ENCODE measurements at regions not wholly inside any gene's neighbourhood (a gene's known extent, or its start where the extent isn't known, plus 50 kb on each side); places are given as distances from the start of the nearest gene placed in this dataset.
"Not testable (repeated sequence)": the region's sequence is repeated elsewhere in the genome, so short reads cannot be mapped to it uniquely, and the experiment has no call there.

- H3K9me3 ChIP-seq (ENCODE audit: control insufficient read depth in 2 of 2, low read length in 2 of 2) = no peaks in the 10 kb centered on the region
- H3K27ac ChIP-seq (ENCODE audit: low read length) = no peak overlapping the region
- H3K27me3 ChIP-seq (ENCODE audit: control insufficient read depth in 1 of 2, insufficient read depth in 2 of 2, low read length in 2 of 2) = no peaks in the 10 kb centered on the region
- H3K36me3 ChIP-seq (ENCODE audit: control insufficient read depth in 2 of 2, insufficient read depth in 2 of 2, low read length in 2 of 2) = no peaks in the 10 kb centered on the region
- no peak overlapping the region for H3K9ac ChIP-seq (ENCODE audit: low read length in 2 of 2)
- H3K4me1 ChIP-seq (ENCODE audit: control insufficient read depth, insufficient read depth, low read length) = no peaks in the 10 kb centered on the region
- H3K4me3 ChIP-seq (ENCODE audit: low read length in 2 of 2) = no peak overlapping the region
Observed at GRCh38 chr4:154030746-154031145, 241.9 kb upstream of the SFRP2 start.

- Histone ChIP-seq H3K9me3 (ENCODE audit: control insufficient read depth in 2 of 2, low read length in 2 of 2) (no peaks in the 10 kb centered on the region), H3K27me3 (ENCODE audit: control insufficient read depth in 1 of 2, insufficient read depth in 2 of 2, low read length in 2 of 2) (no peaks in the 10 kb centered on the region), H3K36me3 (ENCODE audit: control insufficient read depth in 2 of 2, insufficient read depth in 2 of 2, low read length in 2 of 2) (no peaks in the 10 kb centered on the region), H3K4me1 (ENCODE audit: control insufficient read depth, insufficient read depth, low read length) (no peaks in the 10 kb centered on the region), H3K4me3 (ENCODE audit: low read length in 2 of 2) (no peak overlapping the region), H3K9ac (ENCODE audit: low read length in 2 of 2) (no peak overlapping the region), H3K27ac (ENCODE audit: low read length) (no peak overlapping the region)
Observed at GRCh38 chr4:154030152-154030551, 241.3 kb upstream of the SFRP2 start.

- Histone ChIP-seq H3K27me3 (ENCODE audit: control insufficient read depth in 1 of 2, insufficient read depth in 2 of 2, low read length in 2 of 2) (no peaks in the 10 kb centered on the region), H3K27ac (ENCODE audit: low read length) (no peak overlapping the region), H3K4me1 (ENCODE audit: control insufficient read depth, insufficient read depth, low read length) (no peaks in the 10 kb centered on the region), H3K9ac (ENCODE audit: low read length in 2 of 2) (no peak overlapping the region), H3K4me3 (ENCODE audit: low read length in 2 of 2) (no peak overlapping the region), H3K9me3 (ENCODE audit: control insufficient read depth in 2 of 2, low read length in 2 of 2) (no peaks in the 10 kb centered on the region), H3K36me3 (ENCODE audit: control insufficient read depth in 2 of 2, insufficient read depth in 2 of 2, low read length in 2 of 2) (no peaks in the 10 kb centered on the region)
Observed at GRCh38 chr4:154029171-154029570, 240.3 kb upstream of the SFRP2 start.

- Histone ChIP-seq H3K4me3 (ENCODE audit: low read length in 2 of 2) (no peak overlapping the region), H3K9ac (ENCODE audit: low read length in 2 of 2) (no peak overlapping the region), H3K27ac (ENCODE audit: low read length) (no peak overlapping the region), H3K27me3 (ENCODE audit: control insufficient read depth in 1 of 2, insufficient read depth in 2 of 2, low read length in 2 of 2) (no peaks in the 10 kb centered on the region), H3K9me3 (ENCODE audit: control insufficient read depth in 2 of 2, low read length in 2 of 2) (no peaks in the 10 kb centered on the region), H3K36me3 (ENCODE audit: control insufficient read depth in 2 of 2, insufficient read depth in 2 of 2, low read length in 2 of 2) (no peaks in the 10 kb centered on the region), H3K4me1 (ENCODE audit: control insufficient read depth, insufficient read depth, low read length) (no peaks in the 10 kb centered on the region)
Observed at GRCh38 chr4:154025110-154025509, 236.2 kb upstream of the SFRP2 start.

GRCh38 chr4:154024097-154024694 lies 235.3 kb upstream of the SFRP2 start:
- Histone ChIP-seq H3K27me3 (ENCODE audit: control insufficient read depth in 1 of 2, insufficient read depth in 2 of 2, low read length in 2 of 2) (no peaks in the 10 kb centered on the region), H3K4me3 (ENCODE audit: low read length in 2 of 2) (no peak overlapping the region), H3K9me3 (ENCODE audit: control insufficient read depth in 2 of 2, low read length in 2 of 2) (no peaks in the 10 kb centered on the region), H3K9ac (ENCODE audit: low read length in 2 of 2) (no peak overlapping the region), H3K36me3 (ENCODE audit: control insufficient read depth in 2 of 2, insufficient read depth in 2 of 2, low read length in 2 of 2) (no peaks in the 10 kb centered on the region), H3K4me1 (ENCODE audit: control insufficient read depth, insufficient read depth, low read length) (no peaks in the 10 kb centered on the region), H3K27ac (ENCODE audit: low read length) (no peak overlapping the region)

GRCh38 chr4:154023671-154024070 lies 234.8 kb upstream of the SFRP2 start:
- not testable (repeated sequence) for H3K27me3 ChIP-seq (ENCODE audit: control insufficient read depth in 1 of 2, insufficient read depth in 2 of 2, low read length in 2 of 2); H3K9ac ChIP-seq (ENCODE audit: low read length in 2 of 2); H3K36me3 ChIP-seq (ENCODE audit: control insufficient read depth in 2 of 2, insufficient read depth in 2 of 2, low read length in 2 of 2); H3K9me3 ChIP-seq (ENCODE audit: control insufficient read depth in 2 of 2, low read length in 2 of 2); H3K27ac ChIP-seq (ENCODE audit: low read length); H3K4me1 ChIP-seq (ENCODE audit: control insufficient read depth, insufficient read depth, low read length); H3K4me3 ChIP-seq (ENCODE audit: low read length in 2 of 2)

- H3K36me3 ChIP-seq (ENCODE audit: control insufficient read depth in 2 of 2, insufficient read depth in 2 of 2, low read length in 2 of 2) = no peaks in the 10 kb centered on the region
- H3K4me1 ChIP-seq (ENCODE audit: control insufficient read depth, insufficient read depth, low read length) = no peaks in the 10 kb centered on the region
- no peaks in the 10 kb centered on the region for H3K9me3 ChIP-seq (ENCODE audit: control insufficient read depth in 2 of 2, low read length in 2 of 2)
- H3K27ac ChIP-seq (ENCODE audit: low read length) = no peak overlapping the region
- H3K9ac ChIP-seq (ENCODE audit: low read length in 2 of 2) = no peak overlapping the region
- no peak overlapping the region for H3K4me3 ChIP-seq (ENCODE audit: low read length in 2 of 2)
- no peaks in the 10 kb centered on the region for H3K27me3 ChIP-seq (ENCODE audit: control insufficient read depth in 1 of 2, insufficient read depth in 2 of 2, low read length in 2 of 2)
Observed at GRCh38 chr4:154019811-154020210, 230.9 kb upstream of the SFRP2 start.

- Histone ChIP-seq H3K27me3 (ENCODE audit: control insufficient read depth in 1 of 2, insufficient read depth in 2 of 2, low read length in 2 of 2) (no peaks in the 10 kb centered on the region), H3K9ac (ENCODE audit: low read length in 2 of 2) (no peak overlapping the region)
Observed at GRCh38 chr4:154018659-154019058, 229.8 kb upstream of the SFRP2 start.

GRCh38 chr4:154015578-154015977 lies 226.7 kb upstream of the SFRP2 start:
- H3K4me3 ChIP-seq (ENCODE audit: low read length in 2 of 2) = no peak overlapping the region
- no peaks in the 10 kb centered on the region for H3K36me3 ChIP-seq (ENCODE audit: control insufficient read depth in 2 of 2, insufficient read depth in 2 of 2, low read length in 2 of 2)
- H3K27ac ChIP-seq (ENCODE audit: low read length) = no peak overlapping the region
- H3K9me3 ChIP-seq (ENCODE audit: control insufficient read depth in 2 of 2, low read length in 2 of 2) = no peaks in the 10 kb centered on the region
- no peaks in the 10 kb centered on the region for H3K27me3 ChIP-seq (ENCODE audit: control insufficient read depth in 1 of 2, insufficient read depth in 2 of 2, low read length in 2 of 2)
- no peak overlapping the region for H3K9ac ChIP-seq (ENCODE audit: low read length in 2 of 2)
- peaks cover 5% of the 10 kb centered on the region for H3K4me1 ChIP-seq (ENCODE audit: control insufficient read depth, insufficient read depth, low read length)

More at GRCh38 chr4:154018659-154019058, 229.8 kb upstream of the SFRP2 start:
- H3K4me1 ChIP-seq (ENCODE audit: control insufficient read depth, insufficient read depth, low read length) = peaks cover 2% of the 10 kb centered on the region
- H3K36me3 ChIP-seq (ENCODE audit: control insufficient read depth in 2 of 2, insufficient read depth in 2 of 2, low read length in 2 of 2) = no peaks in the 10 kb centered on the region
- no peak overlapping the region for H3K4me3 ChIP-seq (ENCODE audit: low read length in 2 of 2)
- no peak overlapping the region for H3K27ac ChIP-seq (ENCODE audit: low read length)
- H3K9me3 ChIP-seq (ENCODE audit: control insufficient read depth in 2 of 2, low read length in 2 of 2) = no peaks in the 10 kb centered on the region

GRCh38 chr4:154014407-154015321 lies 225.8 kb upstream of the SFRP2 start:
- Histone ChIP-seq H3K9ac (ENCODE audit: low read length in 2 of 2) (no peak overlapping the region), H3K4me3 (ENCODE audit: low read length in 2 of 2) (no peak overlapping the region), H3K27me3 (ENCODE audit: control insufficient read depth in 1 of 2, insufficient read depth in 2 of 2, low read length in 2 of 2) (no peaks in the 10 kb centered on the region), H3K9me3 (ENCODE audit: control insufficient read depth in 2 of 2, low read length in 2 of 2) (no peaks in the 10 kb centered on the region), H3K36me3 (ENCODE audit: control insufficient read depth in 2 of 2, insufficient read depth in 2 of 2, low read length in 2 of 2) (no peaks in the 10 kb centered on the region), H3K4me1 (ENCODE audit: control insufficient read depth, insufficient read depth, low read length) (peaks cover 7% of the 10 kb centered on the region), H3K27ac (ENCODE audit: low read length) (no peak overlapping the region)

GRCh38 chr4:154013576-154013975 lies 224.7 kb upstream of the SFRP2 start:
- Histone ChIP-seq H3K27me3 (ENCODE audit: control insufficient read depth in 1 of 2, insufficient read depth in 2 of 2, low read length in 2 of 2) (no peaks in the 10 kb centered on the region), H3K9me3 (ENCODE audit: control insufficient read depth in 2 of 2, low read length in 2 of 2) (no peaks in the 10 kb centered on the region), H3K9ac (ENCODE audit: low read length in 2 of 2) (no peak overlapping the region), H3K36me3 (ENCODE audit: control insufficient read depth in 2 of 2, insufficient read depth in 2 of 2, low read length in 2 of 2) (no peaks in the 10 kb centered on the region), H3K4me1 (ENCODE audit: control insufficient read depth, insufficient read depth, low read length) (peaks cover 7% of the 10 kb centered on the region), H3K4me3 (ENCODE audit: low read length in 2 of 2) (no peak overlapping the region), H3K27ac (ENCODE audit: low read length) (no peak overlapping the region)
